ENCODE measurements at regions not wholly inside any gene's neighbourhood (a gene's known extent, or its start where the extent isn't known, plus 50 kb on each side); places are given as distances from the start of the nearest gene placed in this dataset.

DNA sequence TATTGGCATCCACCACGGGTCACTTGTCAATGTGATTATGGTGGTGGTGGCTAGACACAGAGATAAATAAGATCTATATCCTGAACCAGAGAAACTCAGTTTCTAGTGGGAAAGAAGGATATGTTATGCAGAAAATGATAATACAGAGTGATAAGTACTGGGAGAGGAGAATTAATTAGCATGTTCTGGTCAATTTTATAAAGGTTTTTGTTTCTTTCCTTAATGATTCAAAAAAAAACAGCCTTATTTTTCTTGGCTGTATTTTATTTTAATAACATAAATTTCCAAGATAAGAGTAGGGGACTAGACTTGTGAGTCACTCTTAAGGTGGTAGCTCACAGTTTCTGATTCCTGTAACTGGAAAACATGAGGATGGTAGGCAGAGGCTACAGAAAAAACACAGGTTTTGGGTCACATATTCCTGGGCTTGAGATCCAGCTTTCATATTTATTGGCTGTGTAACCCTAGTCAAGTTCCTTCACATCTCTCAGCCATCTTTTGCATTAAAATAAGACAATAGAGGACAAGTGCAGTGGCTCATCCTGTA, 350.3 kb upstream of the RPS23 start:
- TF ChIP-seq, protein P1, sequence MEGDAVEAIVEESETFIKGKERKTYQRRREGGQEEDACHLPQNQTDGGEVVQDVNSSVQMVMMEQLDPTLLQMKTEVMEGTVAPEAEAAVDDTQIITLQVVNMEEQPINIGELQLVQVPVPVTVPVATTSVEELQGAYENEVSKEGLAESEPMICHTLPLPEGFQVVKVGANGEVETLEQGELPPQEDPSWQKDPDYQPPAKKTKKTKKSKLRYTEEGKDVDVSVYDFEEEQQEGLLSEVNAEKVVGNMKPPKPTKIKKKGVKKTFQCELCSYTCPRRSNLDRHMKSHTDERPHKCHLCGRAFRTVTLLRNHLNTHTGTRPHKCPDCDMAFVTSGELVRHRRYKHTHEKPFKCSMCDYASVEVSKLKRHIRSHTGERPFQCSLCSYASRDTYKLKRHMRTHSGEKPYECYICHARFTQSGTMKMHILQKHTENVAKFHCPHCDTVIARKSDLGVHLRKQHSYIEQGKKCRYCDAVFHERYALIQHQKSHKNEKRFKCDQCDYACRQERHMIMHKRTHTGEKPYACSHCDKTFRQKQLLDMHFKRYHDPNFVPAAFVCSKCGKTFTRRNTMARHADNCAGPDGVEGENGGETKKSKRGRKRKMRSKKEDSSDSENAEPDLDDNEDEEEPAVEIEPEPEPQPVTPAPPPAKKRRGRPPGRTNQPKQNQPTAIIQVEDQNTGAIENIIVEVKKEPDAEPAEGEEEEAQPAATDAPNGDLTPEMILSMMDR (IDR thresholded peaks at IDR 0.05) = no peak
- TF ChIP-seq POLR2AphosphoS5 (IDR thresholded peaks at IDR 0.05) = no peak
- no peak for TF ChIP-seq POLR2A (IDR thresholded peaks at IDR 0.05)
- no peak for TF ChIP-seq EP300 (IDR thresholded peaks at IDR 0.05; ENCODE audit: low read depth)

All from transverse colon (tissue), 4 donors.